Caco-2 (cell line): ENCODE measurements at regions not wholly inside any gene's neighbourhood (a gene's known extent, or its start where the extent isn't known, plus 50 kb on each side); places are given as distances from the start of the nearest gene placed in this dataset.

Experiments used
- BruUV-seq: library from RNA; stranded (reverse); fragments of 400-500 nt; replicated peaks from 2 replicates; lab custom pipeline; 2021; lab: Mats Ljungman, UMichigan
- CTCF ChIA-PET: fragments of 300-600 bp; sonication (Branson Sonifier 250); formaldehyde crosslinking; loops from one replicate; lab custom pipeline; 2022; ENCODE audit warnings: antibody characterized with exemption; lab: Charles Lee
- POLR2A ChIA-PET: fragments of 300-600 bp; sonication (Branson Sonifier 250); formaldehyde crosslinking; loops from one replicate; lab custom pipeline; 2022; ENCODE audit warnings: antibody characterized with exemption; lab: Charles Lee
- DNase-seq, 2 experiments: peaks; one replicate each; pipeline versions ENCODE4 v3.0.0 to v3.0.0-alpha.2; 2020 to 2022
- H3K27me3 ChIP-seq: replicated peaks from 2 replicates; pipeline ENCODE4 v1.6.0; 2011; ENCODE audit warnings: low read length; ENCODE audit not compliant: control insufficient read depth, insufficient read depth
- H3K36me3 ChIP-seq: 2 replicates; pipeline ENCODE4 v1.5.1; 2011; ENCODE audit warnings: low read length; ENCODE audit not compliant: control insufficient read depth, insufficient read depth
- H3K4me1 ChIP-seq: fragments of 250-450 bp; sonication (Bioruptor Pico); 2 replicates; pipeline ENCODE4 v1.5.1; 2020; ENCODE audit warnings: mild to moderate bottlenecking
- H3K4me3 ChIP-seq: 2 replicates; pipeline ENCODE4 v1.5.1; 2011; ENCODE audit warnings: low read depth, mild to moderate bottlenecking, control low read depth, low read length
- H3K9me3 ChIP-seq: fragments of 250-450 bp; sonication (Bioruptor Pico); 2 replicates; pipeline ENCODE4 v1.5.1; 2020; ENCODE audit warnings: mild to moderate bottlenecking, moderate library complexity
- H3K27ac Mint-ChIP-seq: one replicate; pipeline ENCODE4 v1.8.0; 2022; ENCODE audit warnings: mixed read lengths; ENCODE audit not compliant: unreplicated experiment
- H3K27me3 Mint-ChIP-seq: one replicate; pipeline ENCODE4 v1.8.0; 2022; ENCODE audit warnings: mixed read lengths; ENCODE audit not compliant: insufficient read depth, unreplicated experiment
- H3K36me3 Mint-ChIP-seq: one replicate; pipeline ENCODE4 v1.8.0; 2022; ENCODE audit warnings: mild to moderate bottlenecking, mixed read lengths; ENCODE audit not compliant: insufficient read depth, unreplicated experiment
- H3K4me1 Mint-ChIP-seq: one replicate; pipeline ENCODE4 v1.8.0; 2022; ENCODE audit warnings: low read depth, mixed read lengths; ENCODE audit not compliant: unreplicated experiment
- H3K4me3 Mint-ChIP-seq: one replicate; pipeline ENCODE4 v1.8.0; 2022; ENCODE audit warnings: mild to moderate bottlenecking, moderate library complexity, mixed read lengths; ENCODE audit not compliant: unreplicated experiment
- H3K9me3 Mint-ChIP-seq: one replicate; pipeline ENCODE4 v1.8.0; 2022; ENCODE audit warnings: mixed read lengths; ENCODE audit not compliant: unreplicated experiment
- CTCF ChIP-seq, 2 experiments: fragments of 200-600 bp in 1 of 2; IDR thresholded peaks; 1 replicate in 1 of 2; 2 replicates in 1 of 2; pipeline versions ENCODE4 v1.5.1 to v1.8.0; 2011 to 2022; ENCODE audit warnings: antibody characterized with exemption in 1 of 2, control low read depth in 1 of 2, inconsistent platforms in 1 of 2, low read depth in 1 of 2, low read length in 1 of 2, mild to moderate bottlenecking in 1 of 2, moderate library complexity in 1 of 2; ENCODE audit not compliant: insufficient read depth in 1 of 2, severe bottlenecking in 1 of 2, unreplicated experiment in 1 of 2
- intact Hi-C: fragments of 100-400 bp; cut with micrococcal nuclease; formaldehyde crosslinking; loops from one replicate; pipeline ENCODE4 v1.10.0; 2022; ENCODE audit not compliant: unreplicated experiment

- H3K36me3 Mint-ChIP-seq, result peaks cover 6% of the 10 kb centered on the region
- Histone ChIP-seq H3K4me3 (no peak overlapping the region), H3K27me3 (no peaks in the 10 kb centered on the region), H3K36me3 (no peaks in the 10 kb centered on the region), H3K4me1 (peaks cover 16% of the 10 kb centered on the region), H3K9me3 (no peaks in the 10 kb centered on the region)
- ChIA-PET CTCF (no interaction called here), POLR2A (no interaction called here)
- intact Hi-C loops, result no loop called here
- BruUV-seq, result no TSS peak
- H3K4me3 Mint-ChIP-seq, result no peak overlapping the region
- TF ChIP-seq CTCF (IDR thresholded peaks at IDR 0.05; ENCODE audit: insufficient read depth in 1 of 2, low read depth in 1 of 2, low read length in 1 of 2, severe bottlenecking in 1 of 2, unreplicated experiment in 1 of 2), result no peak
- DNase-seq, result no peak
- H3K27ac Mint-ChIP-seq, result no peak overlapping the region
- peaks cover 9% of the 10 kb centered on the region for H3K4me1 Mint-ChIP-seq
- H3K9me3 Mint-ChIP-seq, result peaks cover 6% of the 10 kb centered on the region
- no peaks in the 10 kb centered on the region for H3K27me3 Mint-ChIP-seq
Measured at GRCh38 chr7:45972629-45973312, 51.7 kb upstream of the IGFBP3 start.

GRCh38 chr7:45971661-45972175 is 50.6 kb upstream of the IGFBP3 start:
- H3K4me3 Mint-ChIP-seq, result no peak overlapping the region
- H3K9me3 Mint-ChIP-seq, result peaks cover 6% of the 10 kb centered on the region
- no peaks in the 10 kb centered on the region for H3K27me3 Mint-ChIP-seq
- ChIA-PET POLR2A (no interaction called here), CTCF (no interaction called here)
- TF ChIP-seq CTCF (IDR thresholded peaks at IDR 0.05; ENCODE audit: insufficient read depth in 1 of 2, low read depth in 1 of 2, low read length in 1 of 2, severe bottlenecking in 1 of 2, unreplicated experiment in 1 of 2), result no peak
- intact Hi-C loops, result no loop called here
- no peaks in the 10 kb centered on the region for H3K9me3 ChIP-seq
- DNase-seq, result no peak
- H3K36me3 ChIP-seq, result no peaks in the 10 kb centered on the region
- peaks cover 6% of the 10 kb centered on the region; the same call in 1 of the 2 replicates for H3K4me1 ChIP-seq
- no TSS peak for BruUV-seq
- peaks cover 6% of the 10 kb centered on the region for H3K36me3 Mint-ChIP-seq
- no peaks in the 10 kb centered on the region for H3K27me3 ChIP-seq
- no peak overlapping the region for H3K4me3 ChIP-seq
- H3K27ac Mint-ChIP-seq, result no peak overlapping the region
- peaks cover 6% of the 10 kb centered on the region for H3K4me1 Mint-ChIP-seq

GRCh38 chr7:45971171-45971570 is 50.1 kb upstream of the IGFBP3 start:
- CTCF ChIA-PET, result no interaction called here
- H3K27ac Mint-ChIP-seq, result no peak overlapping the region
- POLR2A ChIA-PET, result no interaction called here
- peaks cover 6% of the 10 kb centered on the region for H3K36me3 Mint-ChIP-seq
- intact Hi-C loops, result no loop called here
- no TSS peak for BruUV-seq
- peaks cover 6% of the 10 kb centered on the region for H3K9me3 Mint-ChIP-seq
- Histone ChIP-seq H3K36me3 (no peaks in the 10 kb centered on the region), H3K9me3 (no peaks in the 10 kb centered on the region), H3K4me3 (no peak overlapping the region), H3K27me3 (no peaks in the 10 kb centered on the region), H3K4me1 (peaks cover 6% of the 10 kb centered on the region; the same call in 1 of the 2 replicates)
- H3K27me3 Mint-ChIP-seq, result no peaks in the 10 kb centered on the region
- DNase-seq, result no peak
- H3K4me3 Mint-ChIP-seq, result no peak overlapping the region
- peaks cover 6% of the 10 kb centered on the region for H3K4me1 Mint-ChIP-seq
- no peak for TF ChIP-seq CTCF (IDR thresholded peaks at IDR 0.05; ENCODE audit: insufficient read depth in 1 of 2, low read depth in 1 of 2, low read length in 1 of 2, severe bottlenecking in 1 of 2, unreplicated experiment in 1 of 2)
